Gastroesophageal sphincter (tissue), 3 donors: ENCODE measurements at regions not wholly inside any gene's neighbourhood (a gene's known extent, or its start where the extent isn't known, plus 50 kb on each side); places are given as distances from the start of the nearest gene placed in this dataset.

Source experiments
- CTCF ChIP-seq, 4 experiments: fragments of 200-600 bp in 2 of 4; fragments of 450-650 bp in 2 of 4; sonication (generic) in 1 of 4; IDR thresholded peaks; one replicate each; pipeline ENCODE4 v1.5.1; 2017 to 2019; ENCODE audit warnings: antibody characterized with exemption in 4 of 4, mild to moderate bottlenecking in 2 of 4, moderate library complexity in 2 of 4
- POLR2A ChIP-seq, 2 donors: fragments of 450-650 bp; IDR thresholded peaks; one replicate each; pipeline ENCODE4 v1.6.1; 2017; ENCODE audit warnings: antibody characterized with exemption in 2 of 2, mild to moderate bottlenecking in 2 of 2, moderate library complexity in 1 of 2

DNA sequence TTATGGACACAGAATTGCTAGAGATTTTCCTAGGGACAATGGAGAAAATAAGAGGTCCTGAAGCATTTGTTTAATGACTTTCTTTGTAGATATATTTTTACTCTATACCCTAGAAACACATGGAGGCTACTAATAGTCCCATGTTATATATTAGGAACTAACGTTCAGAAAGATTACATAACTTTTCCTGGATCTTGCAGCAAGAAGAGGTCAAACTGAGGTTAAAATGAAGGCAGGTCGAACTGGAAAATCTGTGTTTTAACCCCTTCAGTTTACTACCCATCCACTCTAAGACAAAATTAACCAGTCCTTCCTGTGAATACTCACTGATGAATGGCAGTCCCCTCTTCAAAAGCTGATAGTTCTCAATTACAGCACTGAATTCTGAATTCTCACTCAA is 1415.8 kb upstream of the CELF4 start:
- TF ChIP-seq POLR2A (IDR thresholded peaks at IDR 0.05) = no peak
- no peak for TF ChIP-seq CTCF (IDR thresholded peaks at IDR 0.05)
